GM18505 (cell line): ENCODE measurements at regions not wholly inside any gene's neighbourhood (a gene's known extent, or its start where the extent isn't known, plus 50 kb on each side); places are given as distances from the start of the nearest gene placed in this dataset.

Source experiments
- ATAC-seq: cut with Tn5 transposase; IDR thresholded peaks from one replicate; pipeline ENCODE4 v1.9.1; 2021; ENCODE audit not compliant: unreplicated experiment
- POLR2A ChIP-seq: IDR thresholded peaks from 4 replicates; pipeline ENCODE4 v1.6.1; 2011; ENCODE audit warnings: borderline replicate concordance; ENCODE audit not compliant: insufficient read depth, insufficient read length; ENCODE audit errors: extremely low read depth

GRCh38 chr10:112053895-112054294 is 129.7 kb downstream of the GPAM start:
- no peak for TF ChIP-seq POLR2A
- no peak for ATAC-seq

- no peak for ATAC-seq
- TF ChIP-seq POLR2A, result no peak
Observed at GRCh38 chr10:112054516-112054915, 129.0 kb downstream of the GPAM start.

GRCh38 chr10:112057072-112057471 is 126.5 kb downstream of the GPAM start:
- no peak for TF ChIP-seq POLR2A
- ATAC-seq, result no peak

GRCh38 chr10:112059220-112059619 is 124.3 kb downstream of the GPAM start:
- ATAC-seq, result no peak
- TF ChIP-seq POLR2A, result no peak

- no peak for TF ChIP-seq POLR2A
- no peak for ATAC-seq
Observed at GRCh38 chr10:112071596-112072133, 111.9 kb downstream of the GPAM start.

- no peak for ATAC-seq
- no peak for TF ChIP-seq POLR2A
Observed at GRCh38 chr10:112078003-112078402, 105.6 kb downstream of the GPAM start.

- no peak for ATAC-seq
- TF ChIP-seq POLR2A, result no peak
Observed at GRCh38 chr10:112080231-112080630, 103.3 kb downstream of the GPAM start.

GRCh38 chr10:112082120-112082519 is 101.4 kb downstream of the GPAM start:
- ATAC-seq, result no peak
- TF ChIP-seq POLR2A, result no peak

- no peak for TF ChIP-seq POLR2A
- ATAC-seq, result no peak
Observed at GRCh38 chr10:112083472-112083871, 100.1 kb downstream of the GPAM start.

GRCh38 chr10:112087953-112088456 is 95.6 kb downstream of the GPAM start:
- no peak for TF ChIP-seq POLR2A
- no peak for ATAC-seq

- ATAC-seq, result no peak
- TF ChIP-seq POLR2A, result no peak
Observed at GRCh38 chr10:112091703-112092102, 91.9 kb downstream of the GPAM start.

- no peak for ATAC-seq
- no peak for TF ChIP-seq POLR2A
Observed at GRCh38 chr10:112092519-112092918, 91.0 kb downstream of the GPAM start.

GRCh38 chr10:112094984-112095383 is 88.6 kb downstream of the GPAM start:
- TF ChIP-seq POLR2A, result no peak
- ATAC-seq, result no peak

- ATAC-seq, result no peak
- no peak for TF ChIP-seq POLR2A
Observed at GRCh38 chr10:112095731-112096130, 87.8 kb downstream of the GPAM start.

GRCh38 chr10:112098682-112099081 is 84.9 kb downstream of the GPAM start:
- no peak for TF ChIP-seq POLR2A
- no peak for ATAC-seq
